ENCODE measurements at regions not wholly inside any gene's neighbourhood (a gene's known extent, or its start where the extent isn't known, plus 50 kb on each side); places are given as distances from the start of the nearest gene placed in this dataset.

- in situ Hi-C loops (cut with MboI; ENCODE audit: low sequenced_read_pairs, unreplicated experiment), result no loop called here
- TF ChIP-seq, protein P1, sequence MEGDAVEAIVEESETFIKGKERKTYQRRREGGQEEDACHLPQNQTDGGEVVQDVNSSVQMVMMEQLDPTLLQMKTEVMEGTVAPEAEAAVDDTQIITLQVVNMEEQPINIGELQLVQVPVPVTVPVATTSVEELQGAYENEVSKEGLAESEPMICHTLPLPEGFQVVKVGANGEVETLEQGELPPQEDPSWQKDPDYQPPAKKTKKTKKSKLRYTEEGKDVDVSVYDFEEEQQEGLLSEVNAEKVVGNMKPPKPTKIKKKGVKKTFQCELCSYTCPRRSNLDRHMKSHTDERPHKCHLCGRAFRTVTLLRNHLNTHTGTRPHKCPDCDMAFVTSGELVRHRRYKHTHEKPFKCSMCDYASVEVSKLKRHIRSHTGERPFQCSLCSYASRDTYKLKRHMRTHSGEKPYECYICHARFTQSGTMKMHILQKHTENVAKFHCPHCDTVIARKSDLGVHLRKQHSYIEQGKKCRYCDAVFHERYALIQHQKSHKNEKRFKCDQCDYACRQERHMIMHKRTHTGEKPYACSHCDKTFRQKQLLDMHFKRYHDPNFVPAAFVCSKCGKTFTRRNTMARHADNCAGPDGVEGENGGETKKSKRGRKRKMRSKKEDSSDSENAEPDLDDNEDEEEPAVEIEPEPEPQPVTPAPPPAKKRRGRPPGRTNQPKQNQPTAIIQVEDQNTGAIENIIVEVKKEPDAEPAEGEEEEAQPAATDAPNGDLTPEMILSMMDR (IDR thresholded peaks at IDR 0.05; ENCODE audit: borderline replicate concordance, control extremely low read depth, extremely low read depth, insufficient read depth, missing control alignments), result no peak
- DNase-seq (ENCODE audit: low spot score), result no peak
Measured at GRCh38 chr1:239436286-239436685, 49.9 kb downstream of the CHRM3 start.

- TF ChIP-seq, protein P1 (IDR thresholded peaks at IDR 0.05; ENCODE audit: borderline replicate concordance, control extremely low read depth, extremely low read depth, insufficient read depth, missing control alignments), result no peak
- in situ Hi-C loops (cut with MboI; ENCODE audit: low sequenced_read_pairs, unreplicated experiment), result no loop called here
- DNase-seq (ENCODE audit: low spot score), result no peak
Measured at GRCh38 chr1:239437822-239438221, 51.5 kb downstream of the CHRM3 start.

DNA sequence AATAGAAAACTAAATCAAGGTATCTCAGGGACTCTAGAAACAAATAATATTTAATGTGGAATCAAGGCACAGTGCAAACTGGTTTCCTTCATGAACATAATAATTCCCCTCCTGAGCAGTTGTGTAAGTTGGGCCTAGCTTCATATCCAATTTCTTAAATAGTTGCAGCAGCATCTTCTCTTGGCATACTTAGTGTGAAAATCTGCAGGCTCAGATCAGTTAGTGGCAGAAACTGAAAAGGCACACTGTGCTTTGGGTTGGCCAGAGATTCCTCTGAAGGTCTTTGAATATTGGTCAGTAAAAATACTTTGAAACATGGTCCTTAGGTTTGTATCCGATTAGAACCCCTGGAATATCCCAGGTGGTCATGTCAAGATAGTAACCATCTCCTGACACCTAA lies 52.5 kb downstream of the CHRM3 start:
- no peak for DNase-seq (ENCODE audit: low spot score)
- in situ Hi-C loops (cut with MboI; ENCODE audit: low sequenced_read_pairs, unreplicated experiment), result no loop called here
- TF ChIP-seq, protein P1 (IDR thresholded peaks at IDR 0.05; ENCODE audit: borderline replicate concordance, control extremely low read depth, extremely low read depth, insufficient read depth, missing control alignments), result no peak

DNA sequence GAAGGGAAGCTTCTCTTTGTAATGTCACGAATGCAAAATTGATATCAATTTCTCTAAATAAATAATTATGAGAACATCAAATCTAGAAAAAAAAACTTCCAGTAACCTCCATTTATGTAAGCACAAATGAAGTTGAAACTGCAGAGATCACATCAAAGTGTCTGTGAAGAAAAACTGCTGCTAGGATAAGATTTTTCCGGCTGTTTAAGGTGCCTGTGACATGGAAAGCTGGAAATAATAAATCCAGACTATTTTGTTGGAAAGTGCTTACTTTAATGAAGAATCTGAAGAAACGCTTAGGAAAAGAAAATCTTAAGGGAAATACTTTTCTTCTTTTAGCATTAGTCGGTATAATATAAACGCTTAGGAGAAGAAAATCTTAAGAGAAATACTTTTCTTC lies 57.0 kb downstream of the CHRM3 start:
- in situ Hi-C loops (cut with MboI; ENCODE audit: low sequenced_read_pairs, unreplicated experiment), result no loop called here
- DNase-seq (ENCODE audit: low spot score), result no peak
- TF ChIP-seq, protein P1 (IDR thresholded peaks at IDR 0.05; ENCODE audit: borderline replicate concordance, control extremely low read depth, extremely low read depth, insufficient read depth, missing control alignments), result no peak

DNA sequence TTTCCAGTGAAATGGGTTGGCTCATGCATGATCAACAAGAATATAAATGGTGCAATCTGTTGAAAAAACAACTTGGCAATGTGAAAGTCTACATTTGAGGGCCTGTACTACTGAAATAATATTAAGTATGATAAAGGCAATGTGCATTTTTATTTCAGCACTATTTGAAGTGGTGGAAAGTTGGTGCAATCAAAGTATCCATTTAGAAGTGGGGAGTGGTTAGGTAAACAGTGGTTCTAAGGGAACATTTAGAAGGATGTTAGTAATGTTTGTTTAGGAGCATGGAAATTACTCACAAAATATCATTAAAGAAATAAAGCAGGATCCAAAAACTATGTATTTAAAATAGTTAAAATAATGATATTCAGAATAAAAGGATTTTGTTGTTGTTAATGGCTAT lies 60.2 kb downstream of the CHRM3 start:
- TF ChIP-seq, protein P1 (IDR thresholded peaks at IDR 0.05; ENCODE audit: borderline replicate concordance, control extremely low read depth, extremely low read depth, insufficient read depth, missing control alignments), result no peak
- in situ Hi-C loops (cut with MboI; ENCODE audit: low sequenced_read_pairs, unreplicated experiment), result no loop called here

DNA sequence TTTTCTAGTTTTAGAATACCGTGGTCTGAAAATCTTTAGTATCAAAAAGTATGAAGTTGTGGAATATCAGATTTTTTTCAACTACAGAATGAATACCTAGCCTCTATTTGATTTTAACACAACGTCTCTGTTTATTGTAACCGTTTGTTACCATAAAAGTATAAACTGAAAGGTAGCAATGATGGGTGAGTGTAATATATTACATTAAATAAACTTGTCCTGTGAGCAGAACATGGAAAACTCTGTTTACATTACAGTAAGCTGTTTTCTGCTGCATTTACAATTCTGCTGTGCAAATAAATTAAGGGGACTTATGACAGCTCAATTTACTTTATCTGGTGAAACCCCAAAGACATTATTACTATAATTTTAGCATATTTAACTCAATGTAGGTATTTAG lies 62.5 kb downstream of the CHRM3 start:
- in situ Hi-C loops (cut with MboI; ENCODE audit: low sequenced_read_pairs, unreplicated experiment), result no loop called here
- TF ChIP-seq, protein P1 (IDR thresholded peaks at IDR 0.05; ENCODE audit: borderline replicate concordance, control extremely low read depth, extremely low read depth, insufficient read depth, missing control alignments), result no peak
- no peak for DNase-seq (ENCODE audit: low spot score)

More for the DNA sequence above, 60.2 kb downstream of the CHRM3 start:
- DNase-seq (ENCODE audit: low spot score), result no peak

- TF ChIP-seq, protein P1 (IDR thresholded peaks at IDR 0.05; ENCODE audit: borderline replicate concordance, control extremely low read depth, extremely low read depth, insufficient read depth, missing control alignments), result no peak
- in situ Hi-C loops (cut with MboI; ENCODE audit: low sequenced_read_pairs, unreplicated experiment), result no loop called here
- no peak for DNase-seq (ENCODE audit: low spot score)
Measured at GRCh38 chr1:239455743-239456142, 69.4 kb downstream of the CHRM3 start.
